Keratinocyte (primary cell): ENCODE measurements at regions not wholly inside any gene's neighbourhood (a gene's known extent, or its start where the extent isn't known, plus 50 kb on each side); places are given as distances from the start of the nearest gene placed in this dataset.

Experiments used
- CTCF ChIP-seq, 3 experiments: IDR thresholded peaks in 1 of 3; conservative IDR thresholded peaks in 1 of 3; optimal IDR thresholded peaks in 1 of 3; 2 replicates in 2 of 3; 3 replicates in 1 of 3; pipeline versions ENCODE3 to v1.5.1; 2011; ENCODE audit warnings: low read length in 3 of 3, mild to moderate bottlenecking in 3 of 3, moderate library complexity in 2 of 3, control low read depth in 1 of 3, inconsistent platforms in 1 of 3; ENCODE audit not compliant: insufficient read depth in 2 of 3; ENCODE audit errors: extremely low read depth in 1 of 3
- EZH2 ChIP-seq: IDR thresholded peaks from one replicate; pipeline ENCODE4 v1.6.1; 2012; ENCODE audit warnings: inconsistent platforms, mild to moderate bottlenecking, low read length, moderate library complexity

- no peak for TF ChIP-seq CTCF (optimal IDR thresholded peaks at IDR 0.05 in 1 of 3, IDR thresholded peaks at IDR 0.05 in 1 of 3, conservative IDR thresholded peaks at IDR 0.05 in 1 of 3; ENCODE audit: extremely low read depth in 1 of 3, insufficient read depth in 2 of 3, low read length in 3 of 3)
- TF ChIP-seq EZH2, result no peak
Observed at GRCh38 chrX:22389556-22390179, 117.0 kb downstream of the CBLL2 start.
